ENCODE measurements at regions not wholly inside any gene's neighbourhood (a gene's known extent, or its start where the extent isn't known, plus 50 kb on each side); places are given as distances from the start of the nearest gene placed in this dataset.
A peak's percentile ranks its signal among the peaks of the same experiment; 100 is the strongest.
"Not testable (repeated sequence)": the region's sequence is repeated elsewhere in the genome, so short reads cannot be mapped to it uniquely, and the experiment has no call there.

GRCh38 chr18:7178568-7178967 is 52.3 kb upstream of the LRRC30 start:
- not testable (repeated sequence) for H4K20me1 ChIP-seq (ENCODE audit: insufficient read depth, low read length); H3K27me3 ChIP-seq (ENCODE audit: insufficient read depth, low read length); FAIRE-seq; H3K27ac ChIP-seq (ENCODE audit: low read depth, low read length); H3K4me2 ChIP-seq (ENCODE audit: low read length); H3K9me3 ChIP-seq (ENCODE audit: insufficient read depth, low read depth, low read length); H3K4me1 ChIP-seq (ENCODE audit: insufficient read depth, low read length); H3K79me2 ChIP-seq (ENCODE audit: insufficient read depth, low read length); H3K36me3 Mint-ChIP-seq (ENCODE audit: low read depth, unreplicated experiment); H3K9ac ChIP-seq (ENCODE audit: low read length); DNase-seq (ENCODE audit: low read depth); H3K4me3 Mint-ChIP-seq (ENCODE audit: unreplicated experiment); H2AFZ ChIP-seq (ENCODE audit: low read depth, low read length); H3K4me3 ChIP-seq (ENCODE audit: insufficient read depth, low read depth, low read length); H3K36me3 ChIP-seq (ENCODE audit: insufficient read depth, low read length); H3K9me3 Mint-ChIP-seq (ENCODE audit: unreplicated experiment); H3K4me1 Mint-ChIP-seq (ENCODE audit: low read depth, unreplicated experiment); H3K27ac Mint-ChIP-seq (ENCODE audit: unreplicated experiment); H3K27me3 Mint-ChIP-seq (ENCODE audit: low read depth, unreplicated experiment)

GRCh38 chr18:7177116-7177744 is 53.7 kb upstream of the LRRC30 start:
- Histone ChIP-seq H3K4me3 (ENCODE audit: insufficient read depth, low read depth, low read length) (no peak overlapping the region), H3K27me3 (ENCODE audit: insufficient read depth, low read length) (peaks cover 2% of the 10 kb centered on the region), H3K9ac (ENCODE audit: low read length) (no peak overlapping the region), H3K36me3 (ENCODE audit: insufficient read depth, low read length) (no peaks in the 10 kb centered on the region), H2AFZ (ENCODE audit: low read depth, low read length) (no peak overlapping the region), H3K79me2 (ENCODE audit: insufficient read depth, low read length) (no peaks in the 10 kb centered on the region), H4K20me1 (ENCODE audit: insufficient read depth, low read length) (no peaks in the 10 kb centered on the region), H3K4me2 (ENCODE audit: low read length) (no peak overlapping the region), H3K4me1 (ENCODE audit: insufficient read depth, low read length) (peaks cover 4% of the 10 kb centered on the region), H3K27ac (ENCODE audit: low read depth, low read length) (no peak overlapping the region), H3K9me3 (ENCODE audit: insufficient read depth, low read depth, low read length) (no peaks in the 10 kb centered on the region)
- Mint-ChIP-seq H3K27ac (ENCODE audit: unreplicated experiment) (no peak overlapping the region), H3K27me3 (ENCODE audit: low read depth, unreplicated experiment) (peaks cover 7% of the 10 kb centered on the region), H3K4me3 (ENCODE audit: unreplicated experiment) (no peak overlapping the region), H3K9me3 (ENCODE audit: unreplicated experiment) (peaks cover under 1% of the 10 kb centered on the region), H3K36me3 (ENCODE audit: low read depth, unreplicated experiment) (no peaks in the 10 kb centered on the region), H3K4me1 (ENCODE audit: low read depth, unreplicated experiment) (peaks cover 8% of the 10 kb centered on the region)
- FAIRE-seq, result peak; percentile 88
- TF ChIP-seq EZH2 (IDR thresholded peaks at IDR 0.05; ENCODE audit: insufficient read depth, low read length), result no peak
- TF ChIP-seq, protein P1, sequence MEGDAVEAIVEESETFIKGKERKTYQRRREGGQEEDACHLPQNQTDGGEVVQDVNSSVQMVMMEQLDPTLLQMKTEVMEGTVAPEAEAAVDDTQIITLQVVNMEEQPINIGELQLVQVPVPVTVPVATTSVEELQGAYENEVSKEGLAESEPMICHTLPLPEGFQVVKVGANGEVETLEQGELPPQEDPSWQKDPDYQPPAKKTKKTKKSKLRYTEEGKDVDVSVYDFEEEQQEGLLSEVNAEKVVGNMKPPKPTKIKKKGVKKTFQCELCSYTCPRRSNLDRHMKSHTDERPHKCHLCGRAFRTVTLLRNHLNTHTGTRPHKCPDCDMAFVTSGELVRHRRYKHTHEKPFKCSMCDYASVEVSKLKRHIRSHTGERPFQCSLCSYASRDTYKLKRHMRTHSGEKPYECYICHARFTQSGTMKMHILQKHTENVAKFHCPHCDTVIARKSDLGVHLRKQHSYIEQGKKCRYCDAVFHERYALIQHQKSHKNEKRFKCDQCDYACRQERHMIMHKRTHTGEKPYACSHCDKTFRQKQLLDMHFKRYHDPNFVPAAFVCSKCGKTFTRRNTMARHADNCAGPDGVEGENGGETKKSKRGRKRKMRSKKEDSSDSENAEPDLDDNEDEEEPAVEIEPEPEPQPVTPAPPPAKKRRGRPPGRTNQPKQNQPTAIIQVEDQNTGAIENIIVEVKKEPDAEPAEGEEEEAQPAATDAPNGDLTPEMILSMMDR (IDR thresholded peaks at IDR 0.05; ENCODE audit: insufficient read depth, low read depth, low read length), result peak; percentile 94
- DNase-seq (ENCODE audit: low read depth), result peak; percentile 49

- Histone ChIP-seq H2AFZ (ENCODE audit: low read depth, low read length) (no peak overlapping the region), H3K79me2 (ENCODE audit: insufficient read depth, low read length) (no peaks in the 10 kb centered on the region), H4K20me1 (ENCODE audit: insufficient read depth, low read length) (no peaks in the 10 kb centered on the region), H3K4me3 (ENCODE audit: insufficient read depth, low read depth, low read length) (no peak overlapping the region), H3K27me3 (ENCODE audit: insufficient read depth, low read length) (no peaks in the 10 kb centered on the region), H3K4me1 (ENCODE audit: insufficient read depth, low read length) (peaks cover 4% of the 10 kb centered on the region), H3K27ac (ENCODE audit: low read depth, low read length) (no peak overlapping the region), H3K9me3 (ENCODE audit: insufficient read depth, low read depth, low read length) (no peaks in the 10 kb centered on the region), H3K9ac (ENCODE audit: low read length) (no peak overlapping the region), H3K4me2 (ENCODE audit: low read length) (no peak overlapping the region), H3K36me3 (ENCODE audit: insufficient read depth, low read length) (no peaks in the 10 kb centered on the region)
- peaks cover 6% of the 10 kb centered on the region for H3K27me3 Mint-ChIP-seq (ENCODE audit: low read depth, unreplicated experiment)
- FAIRE-seq (no peak), DNase-seq (ENCODE audit: low read depth) (no peak)
- H3K27ac Mint-ChIP-seq (ENCODE audit: unreplicated experiment), result no peak overlapping the region
- no peaks in the 10 kb centered on the region for H3K9me3 Mint-ChIP-seq (ENCODE audit: unreplicated experiment)
- TF ChIP-seq, protein P1 (IDR thresholded peaks at IDR 0.05; ENCODE audit: insufficient read depth, low read depth, low read length), result no peak
- no peak for TF ChIP-seq EZH2 (IDR thresholded peaks at IDR 0.05; ENCODE audit: insufficient read depth, low read length)
- H3K4me1 Mint-ChIP-seq (ENCODE audit: low read depth, unreplicated experiment), result peaks cover 14% of the 10 kb centered on the region
- H3K36me3 Mint-ChIP-seq (ENCODE audit: low read depth, unreplicated experiment), result no peaks in the 10 kb centered on the region
- no peak overlapping the region for H3K4me3 Mint-ChIP-seq (ENCODE audit: unreplicated experiment)
These were observed 56.4 kb upstream of the LRRC30 start for GRCh38 chr18:7174344-7175095.

All from astrocyte (in vitro differentiated cells and primary cell).